HepG2 (cell line): ENCODE measurements at regions not wholly inside any gene's neighbourhood (a gene's known extent, or its start where the extent isn't known, plus 50 kb on each side); places are given as distances from the start of the nearest gene placed in this dataset.

Source experiments
- ATAC-seq: fragments of 200-7000 bp; cut with Tn5 transposase; 3 replicates; pipeline ENCODE4 v1.9.1; 2020; ENCODE audit warnings: mild to moderate bottlenecking, moderate library complexity
- BruUV-seq: library from RNA; stranded (reverse); fragments of 400-500 nt; replicated peaks from 2 replicates; lab custom pipeline; 2021; lab: Mats Ljungman, UMichigan
- CTCF ChIA-PET: fragments of 300-600 bp; formaldehyde crosslinking; extraction: SDS; loops from one replicate; lab custom pipeline; 2021; ENCODE audit warnings: low total read pairs, inconsistent platforms, low intra/inter-chr PET ratio; lab: Yijun Ruan, JAX
- POLR2A ChIA-PET: fragments of 350-600 bp; sonication (Branson Sonifier 250); formaldehyde crosslinking; loops from one replicate; lab custom pipeline; 2020; ENCODE audit warnings: antibody characterized with exemption, inconsistent platforms; lab: Yijun Ruan, JAX
- DNase-seq: peaks from one replicate; pipeline ENCODE4 v3.0.0-alpha.2; 2015; ENCODE audit warnings: low spot score
- FAIRE-seq: peaks from 3 replicates; lab custom pipeline; 2011; peaks lifted over from hg19 to GRCh38; lab: Jason Lieb, UNC
- H2AFZ ChIP-seq: one replicate; pipeline ENCODE4 v1.6.1; 2011; ENCODE audit warnings: low read length, inconsistent platforms
- H3K27ac ChIP-seq: fragments of 300-600 bp; 3 replicates; pipeline ENCODE4 v1.8.0; 2011; ENCODE audit warnings: mixed run types, mild to moderate bottlenecking, mixed read lengths, low read length, inconsistent platforms; ENCODE audit not compliant: insufficient read depth; ENCODE audit errors: extremely low read length
- H3K27me3 ChIP-seq, 2 experiments: fragments of 200-600 bp in 1 of 2; 2 replicates in 1 of 2; 3 replicates in 1 of 2; pipeline versions ENCODE4 v1.6.0 to v1.8.0; 2011; ENCODE audit warnings: low read length in 2 of 2, mild to moderate bottlenecking in 2 of 2, moderate library complexity in 2 of 2, inconsistent platforms in 1 of 2; ENCODE audit not compliant: insufficient read depth in 2 of 2, control insufficient read depth in 1 of 2
- H3K36me3 ChIP-seq, 2 experiments: fragments of 200-600 bp in 1 of 2; replicated peaks in 1 of 2; 2 replicates in 1 of 2; 3 replicates in 1 of 2; pipeline versions ENCODE4 v1.5.1 to v1.8.0; 2011; ENCODE audit warnings: low read length in 2 of 2, inconsistent platforms in 1 of 2; ENCODE audit not compliant: insufficient read depth in 2 of 2, control insufficient read depth in 1 of 2
- H3K4me1 ChIP-seq: 2 replicates; pipeline ENCODE4 v1.5.1; 2012; ENCODE audit warnings: low read length, inconsistent platforms; ENCODE audit not compliant: insufficient read depth
- H3K4me2 ChIP-seq: 2 replicates; pipeline ENCODE4 v1.6.0; 2011; ENCODE audit warnings: low read depth, low read length, inconsistent platforms
- H3K4me3 ChIP-seq, 3 experiments: fragments of 200-600 bp in 1 of 3; sonication (generic), shearing (Covaris generic) in 1 of 3; replicated peaks in 1 of 3; 2 replicates each; pipeline ENCODE4 v1.5.1; 2011 to 2016; ENCODE audit warnings: low read length in 3 of 3, inconsistent platforms in 2 of 3, low read depth in 2 of 3, mild to moderate bottlenecking in 2 of 3, control low read depth in 1 of 3, mixed read lengths in 1 of 3; ENCODE audit not compliant: insufficient read depth in 1 of 3
- H3K79me2 ChIP-seq: one replicate; pipeline ENCODE4 v1.6.1; 2011; ENCODE audit warnings: low read length, inconsistent platforms; ENCODE audit not compliant: insufficient read depth
- H3K9ac ChIP-seq: 2 replicates; pipeline ENCODE4 v1.6.0; 2011; ENCODE audit warnings: mild to moderate bottlenecking, low read depth, low read length, inconsistent platforms; ENCODE audit not compliant: insufficient read depth
- H3K9me3 ChIP-seq: 2 replicates; pipeline ENCODE4 v1.5.1; 2012; ENCODE audit warnings: mild to moderate bottlenecking, low read length
- H4K20me1 ChIP-seq: 2 replicates; pipeline ENCODE4 v1.6.0; 2011; ENCODE audit warnings: inconsistent platforms, mild to moderate bottlenecking, low read length, moderate library complexity; ENCODE audit not compliant: insufficient read depth
- KLF13 ChIP-seq: sonication (generic); formaldehyde crosslinking; IDR thresholded peaks from 2 replicates; pipeline ENCODE4 v1.4.0; 2020; ENCODE audit warnings: mild to moderate bottlenecking, missing genetic modification reagents
- MTF2 ChIP-seq: sonication (generic); formaldehyde crosslinking; IDR thresholded peaks from 2 replicates; pipeline ENCODE4 v1.5.0; 2020; ENCODE audit warnings: missing genetic modification reagents, borderline replicate concordance
- SAP130 ChIP-seq: IDR thresholded peaks from 2 replicates; pipeline ENCODE4 v1.6.1; 2016; ENCODE audit warnings: low read depth
- SP4 ChIP-seq: sonication (generic); formaldehyde crosslinking; IDR thresholded peaks from 2 replicates; pipeline ENCODE4 v1.8.1; 2023; ENCODE audit warnings: mild to moderate bottlenecking, missing genetic modification reagents
- ZNF24 ChIP-seq: fragments of 450-650 bp; IDR thresholded peaks from 2 replicates; pipeline ENCODE4 v1.6.1; 2017; ENCODE audit warnings: antibody characterized with exemption, mild to moderate bottlenecking
- ZNF253 ChIP-seq: sonication (generic); formaldehyde crosslinking; IDR thresholded peaks from 2 replicates; pipeline ENCODE4 v1.8.0; 2022; ENCODE audit warnings: mild to moderate bottlenecking, missing genetic modification reagents, borderline replicate concordance
- ZNF3 ChIP-seq: IDR thresholded peaks from 2 replicates; pipeline ENCODE4 v1.7.0; 2017; ENCODE audit warnings: inconsistent platforms
- ZNF780A ChIP-seq: sonication (generic); formaldehyde crosslinking; IDR thresholded peaks from 2 replicates; pipeline ENCODE4 v1.8.0; 2022; ENCODE audit warnings: mild to moderate bottlenecking, missing genetic modification reagents, moderate library complexity
- WGBS: methylation state at CpG from one replicate; pipeline ENCODE4 v1.1.6; 2017; ENCODE audit warnings: low lambda C conversion rate; 5-methylcytosine and 5-hydroxymethylcytosine counted together
- in situ Hi-C: cut with HindIII; loops from 2 replicates; pipeline ENCODE4 v1.10.0; 2017; ENCODE audit warnings: low pct_unique_long_range_greater_than_20kb; ENCODE audit not compliant: extremely low pct_ligation_motif_present
- intact Hi-C: fragments of 100-400 bp; cut with micrococcal nuclease; formaldehyde crosslinking; loops from one replicate; pipeline ENCODE4 v1.10.0; 2022; ENCODE audit not compliant: unreplicated experiment
- TF ChIP-seq, protein P1 (sequence below): sonication (generic); formaldehyde crosslinking; IDR thresholded peaks from 2 replicates; pipeline ENCODE4 v1.4.0; 2020; ENCODE audit warnings: mild to moderate bottlenecking, missing genetic modification reagents
- TF ChIP-seq, protein P2 (sequence below): sonication (generic); formaldehyde crosslinking; IDR thresholded peaks from 2 replicates; pipeline ENCODE4 v1.4.0; 2020; ENCODE audit warnings: low read depth, mild to moderate bottlenecking, missing genetic modification reagents
- TF ChIP-seq, protein P3 (sequence below), 2 experiments: sonication (generic) in 1 of 2; formaldehyde crosslinking in 1 of 2; IDR thresholded peaks; 2 replicates each; pipeline versions ENCODE4 v1.6.1 to v1.9.0; 2014 to 2022; ENCODE audit warnings: antibody characterized with exemption in 1 of 2, borderline replicate concordance in 1 of 2, inconsistent platforms in 1 of 2, low read depth in 1 of 2, missing genetic modification reagents in 1 of 2

DNA sequence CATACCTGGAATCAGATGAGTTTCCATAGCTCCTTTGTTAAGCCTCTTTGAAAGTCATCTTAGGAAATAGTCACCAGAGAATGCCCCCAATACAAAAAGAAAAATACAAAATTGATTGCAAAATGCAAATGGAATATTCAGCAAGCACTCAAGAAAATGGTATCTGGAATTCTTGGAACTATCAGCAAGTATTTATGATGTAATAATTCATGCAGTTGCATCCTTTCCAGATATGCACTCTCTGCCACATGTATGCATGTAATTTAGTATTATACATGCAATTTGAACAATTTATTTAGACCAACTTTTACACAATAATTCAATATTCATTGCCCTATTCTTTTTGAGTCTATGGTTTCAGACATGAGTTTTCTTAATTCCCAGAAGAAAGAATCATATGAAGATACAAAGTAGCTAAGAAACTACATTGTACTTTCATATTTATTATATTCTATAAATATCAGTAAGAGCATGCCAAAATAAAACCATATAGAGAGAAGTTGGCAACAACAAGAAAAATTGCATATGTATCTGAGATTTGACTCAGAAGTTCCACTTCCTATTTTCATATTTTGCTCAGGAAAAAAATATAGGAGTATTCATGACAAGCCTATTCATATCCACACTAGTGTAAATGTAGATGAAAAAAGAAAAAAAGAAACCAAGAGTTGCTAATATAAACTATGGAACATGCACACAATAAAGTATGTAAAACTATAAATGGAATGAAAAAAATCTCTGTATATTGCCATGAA is 338.5 kb downstream of the SEMA3D start:
- H3K36me3 ChIP-seq, result no peaks in the 10 kb centered on the region
- no peak for DNase-seq
- in situ Hi-C loops, result no loop called here
- no peaks in the 10 kb centered on the region for H3K27me3 ChIP-seq
- no peak overlapping the region for H2AFZ ChIP-seq
- TF ChIP-seq, protein P1, sequence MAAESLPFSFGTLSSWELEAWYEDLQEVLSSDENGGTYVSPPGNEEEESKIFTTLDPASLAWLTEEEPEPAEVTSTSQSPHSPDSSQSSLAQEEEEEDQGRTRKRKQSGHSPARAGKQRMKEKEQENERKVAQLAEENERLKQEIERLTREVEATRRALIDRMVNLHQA (CRISPR knock-in tag), result no peak
- no peak for TF ChIP-seq ZNF24
- TF ChIP-seq MTF2 (CRISPR knock-in tag), result no peak
- no peak for TF ChIP-seq ZNF780A (CRISPR knock-in tag)
- TF ChIP-seq, all 625 proteins: peak for 0
- no peaks in the 10 kb centered on the region for H3K9me3 ChIP-seq
- ATAC-seq, result no peak
- intact Hi-C loops, result no loop called here
- H3K9ac ChIP-seq, result no peak overlapping the region
- H3K4me2 ChIP-seq, result no peak overlapping the region
- no peak overlapping the region for H3K4me3 ChIP-seq
- CTCF ChIA-PET, result no interaction called here
- no peaks in the 10 kb centered on the region for H3K79me2 ChIP-seq
- H3K27ac ChIP-seq, result no peak overlapping the region
- no peak for FAIRE-seq
- no peaks in the 10 kb centered on the region for H3K4me1 ChIP-seq
- no peaks in the 10 kb centered on the region for H4K20me1 ChIP-seq
- POLR2A ChIA-PET, result no interaction called here
- no TSS peak for BruUV-seq

DNA sequence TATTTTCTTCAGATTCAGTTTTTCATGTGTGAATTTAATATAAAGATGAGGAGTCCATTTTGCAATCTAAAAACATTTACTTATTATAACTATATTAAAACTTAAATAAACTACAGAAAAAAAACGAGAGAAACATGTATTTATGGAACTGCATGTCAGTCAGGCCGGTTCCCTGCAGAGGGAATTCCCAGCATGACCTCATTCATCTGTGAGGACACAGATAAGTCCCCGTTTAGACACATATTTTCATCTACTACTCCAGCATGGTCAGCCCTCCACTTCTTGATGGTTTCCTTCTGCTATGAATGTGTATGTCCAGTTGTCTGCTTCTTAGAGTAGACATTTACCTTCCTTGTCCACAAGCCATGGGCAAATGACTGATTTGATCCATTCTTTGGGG is 339.1 kb downstream of the SEMA3D start:
- WGBS, result 0% methylated on average over 3 of the region's 3 CpGs
- Histone ChIP-seq H3K9me3 (no peaks in the 10 kb centered on the region), H3K4me1 (no peaks in the 10 kb centered on the region), H3K79me2 (no peaks in the 10 kb centered on the region), H4K20me1 (no peaks in the 10 kb centered on the region), H3K27me3 (no peaks in the 10 kb centered on the region), H2AFZ (no peak overlapping the region), H3K4me2 (no peak overlapping the region), H3K4me3 (no peak overlapping the region), H3K36me3 (no peaks in the 10 kb centered on the region), H3K9ac (no peak overlapping the region), H3K27ac (no peak overlapping the region)
- DNase-seq (no peak), FAIRE-seq (no peak), ATAC-seq (no peak)
- BruUV-seq, result no TSS peak
- POLR2A ChIA-PET, result no interaction called here
- intact Hi-C loops (no loop called here), in situ Hi-C loops (no loop called here)
- CTCF ChIA-PET, result no interaction called here
- TF ChIP-seq, protein P2, sequence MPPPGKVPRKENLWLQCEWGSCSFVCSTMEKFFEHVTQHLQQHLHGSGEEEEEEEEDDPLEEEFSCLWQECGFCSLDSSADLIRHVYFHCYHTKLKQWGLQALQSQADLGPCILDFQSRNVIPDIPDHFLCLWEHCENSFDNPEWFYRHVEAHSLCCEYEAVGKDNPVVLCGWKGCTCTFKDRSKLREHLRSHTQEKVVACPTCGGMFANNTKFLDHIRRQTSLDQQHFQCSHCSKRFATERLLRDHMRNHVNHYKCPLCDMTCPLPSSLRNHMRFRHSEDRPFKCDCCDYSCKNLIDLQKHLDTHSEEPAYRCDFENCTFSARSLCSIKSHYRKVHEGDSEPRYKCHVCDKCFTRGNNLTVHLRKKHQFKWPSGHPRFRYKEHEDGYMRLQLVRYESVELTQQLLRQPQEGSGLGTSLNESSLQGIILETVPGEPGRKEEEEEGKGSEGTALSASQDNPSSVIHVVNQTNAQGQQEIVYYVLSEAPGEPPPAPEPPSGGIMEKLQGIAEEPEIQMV, result no peak
- TF ChIP-seq KLF13, result no peak
- no peak for TF ChIP-seq ZNF253
- TF ChIP-seq ZNF3, result no peak
- TF ChIP-seq, protein P3, sequence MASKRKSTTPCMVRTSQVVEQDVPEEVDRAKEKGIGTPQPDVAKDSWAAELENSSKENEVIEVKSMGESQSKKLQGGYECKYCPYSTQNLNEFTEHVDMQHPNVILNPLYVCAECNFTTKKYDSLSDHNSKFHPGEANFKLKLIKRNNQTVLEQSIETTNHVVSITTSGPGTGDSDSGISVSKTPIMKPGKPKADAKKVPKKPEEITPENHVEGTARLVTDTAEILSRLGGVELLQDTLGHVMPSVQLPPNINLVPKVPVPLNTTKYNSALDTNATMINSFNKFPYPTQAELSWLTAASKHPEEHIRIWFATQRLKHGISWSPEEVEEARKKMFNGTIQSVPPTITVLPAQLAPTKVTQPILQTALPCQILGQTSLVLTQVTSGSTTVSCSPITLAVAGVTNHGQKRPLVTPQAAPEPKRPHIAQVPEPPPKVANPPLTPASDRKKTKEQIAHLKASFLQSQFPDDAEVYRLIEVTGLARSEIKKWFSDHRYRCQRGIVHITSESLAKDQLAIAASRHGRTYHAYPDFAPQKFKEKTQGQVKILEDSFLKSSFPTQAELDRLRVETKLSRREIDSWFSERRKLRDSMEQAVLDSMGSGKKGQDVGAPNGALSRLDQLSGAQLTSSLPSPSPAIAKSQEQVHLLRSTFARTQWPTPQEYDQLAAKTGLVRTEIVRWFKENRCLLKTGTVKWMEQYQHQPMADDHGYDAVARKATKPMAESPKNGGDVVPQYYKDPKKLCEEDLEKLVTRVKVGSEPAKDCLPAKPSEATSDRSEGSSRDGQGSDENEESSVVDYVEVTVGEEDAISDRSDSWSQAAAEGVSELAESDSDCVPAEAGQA (IDR thresholded peaks at IDR 0.05; ENCODE audit: low read depth), result no peak
- TF ChIP-seq, protein P3 (CRISPR knock-in tag; IDR thresholded peaks at IDR 0.05; ENCODE audit: borderline replicate concordance), result no peak
- TF ChIP-seq SAP130 (CRISPR knock-in tag), result no peak
- TF ChIP-seq SP4 (CRISPR knock-in tag), result no peak
